ENCODE measurements at regions not wholly inside any gene's neighbourhood (a gene's known extent, or its start where the extent isn't known, plus 50 kb on each side); places are given as distances from the start of the nearest gene placed in this dataset.

- no peak overlapping the region for H3K4me3 ChIP-seq
- H3K27ac ChIP-seq, result no peak overlapping the region
- H3K4me1 ChIP-seq (ENCODE audit: low read depth), result no peaks in the 10 kb centered on the region
- DNase-seq (ENCODE audit: low read depth in 1 of 2, low spot score in 1 of 2), result no peak
- no peaks in the 10 kb centered on the region for H3K36me3 ChIP-seq
- H3K27me3 ChIP-seq, result no peaks in the 10 kb centered on the region
- H3K9me3 ChIP-seq (ENCODE audit: low read depth), result no peaks in the 10 kb centered on the region
- TF ChIP-seq CTCF (IDR thresholded peaks at IDR 0.05; ENCODE audit: low read depth, low read length), result no peak
These were observed 706.4 kb upstream of the GOT2 start for GRCh38 chr16:59440502-59440901.

GRCh38 chr16:59432896-59433295 is 698.8 kb upstream of the GOT2 start:
- no peak for TF ChIP-seq CTCF (IDR thresholded peaks at IDR 0.05; ENCODE audit: low read depth, low read length)
- Histone ChIP-seq H3K9me3 (ENCODE audit: low read depth) (no peaks in the 10 kb centered on the region), H3K27me3 (no peaks in the 10 kb centered on the region), H3K36me3 (no peaks in the 10 kb centered on the region), H3K27ac (no peak overlapping the region), H3K4me1 (ENCODE audit: low read depth) (no peaks in the 10 kb centered on the region), H3K4me3 (no peak overlapping the region)
- no peak for DNase-seq (ENCODE audit: low read depth in 1 of 2, low spot score in 1 of 2)

- Histone ChIP-seq H3K9me3 (ENCODE audit: low read depth) (no peaks in the 10 kb centered on the region), H3K4me1 (ENCODE audit: low read depth) (no peaks in the 10 kb centered on the region), H3K36me3 (no peaks in the 10 kb centered on the region), H3K27ac (no peak overlapping the region), H3K27me3 (no peaks in the 10 kb centered on the region), H3K4me3 (no peak overlapping the region)
- no peak for TF ChIP-seq CTCF (IDR thresholded peaks at IDR 0.05; ENCODE audit: low read depth, low read length)
- no peak for DNase-seq (ENCODE audit: low read depth in 1 of 2, low spot score in 1 of 2)
These were observed 698.2 kb upstream of the GOT2 start for GRCh38 chr16:59432276-59432675.

- H3K4me1 ChIP-seq (ENCODE audit: low read depth), result no peaks in the 10 kb centered on the region
- no peak for TF ChIP-seq CTCF (IDR thresholded peaks at IDR 0.05; ENCODE audit: low read depth, low read length)
- no peaks in the 10 kb centered on the region for H3K9me3 ChIP-seq (ENCODE audit: low read depth)
- DNase-seq (ENCODE audit: low read depth in 1 of 2, low spot score in 1 of 2), result no peak
- H3K27ac ChIP-seq, result no peak overlapping the region
- H3K36me3 ChIP-seq, result no peaks in the 10 kb centered on the region
- H3K27me3 ChIP-seq, result no peaks in the 10 kb centered on the region
- no peak overlapping the region for H3K4me3 ChIP-seq
These were observed 690.7 kb upstream of the GOT2 start for GRCh38 chr16:59424714-59425273.

GRCh38 chr16:59411961-59412841 is 678.1 kb upstream of the GOT2 start:
- no peak for TF ChIP-seq CTCF (IDR thresholded peaks at IDR 0.05; ENCODE audit: low read depth, low read length)
- peak in 1 of 2 donors; percentile 63 for DNase-seq (ENCODE audit: low read depth in 1 of 2, low spot score in 1 of 2)
- no peaks in the 10 kb centered on the region for H3K9me3 ChIP-seq (ENCODE audit: low read depth)

More at GRCh38 chr16:59411961-59412841, 678.1 kb upstream of the GOT2 start:
- Histone ChIP-seq H3K4me1 (ENCODE audit: low read depth) (no peaks in the 10 kb centered on the region), H3K36me3 (no peaks in the 10 kb centered on the region), H3K27me3 (no peaks in the 10 kb centered on the region), H3K4me3 (no peak overlapping the region), H3K27ac (no peak overlapping the region)

All from cardiac muscle cell (in vitro differentiated cells and primary cell).